Gastroesophageal sphincter (tissue), 4 donors: ENCODE measurements at regions not wholly inside any gene's neighbourhood (a gene's known extent, or its start where the extent isn't known, plus 50 kb on each side); places are given as distances from the start of the nearest gene placed in this dataset.

Source experiments
- ATAC-seq: fragments of 150-250 bp; one replicate; pipeline ENCODE4 v1.9.1; 2016; ENCODE audit warnings: mild to moderate bottlenecking, moderate library complexity
- H3K27ac ChIP-seq, 4 donors: fragments of 200-600 bp; sonication (generic) in 3 of 4; 1 replicate in 3 of 4; 2 replicates in 1 of 4; pipeline ENCODE4 v1.5.1; 2016 to 2019
- H3K27me3 ChIP-seq: fragments of 200-600 bp; sonication (generic); one replicate; pipeline ENCODE4 v1.5.1; 2019
- H3K36me3 ChIP-seq, 2 donors: fragments of 200-600 bp; sonication (generic); one replicate each; pipeline ENCODE4 v1.5.1; 2019; ENCODE audit warnings: control low read depth in 1 of 2
- H3K4me1 ChIP-seq, 3 donors: fragments of 200-600 bp; sonication (generic); 1 replicate in 2 of 3; 2 replicates in 1 of 3; pipeline ENCODE4 v1.5.1; 2016 to 2019; ENCODE audit warnings: control low read depth in 2 of 3
- H3K4me3 ChIP-seq, 2 donors: fragments of 200-600 bp; sonication (generic); one replicate each; pipeline ENCODE4 v1.5.1; 2019; ENCODE audit warnings: mild to moderate bottlenecking in 1 of 2, moderate library complexity in 1 of 2
- H3K9me3 ChIP-seq, 3 donors: fragments of 200-600 bp; sonication (generic); one replicate each; pipeline ENCODE4 v1.5.1; 2017 to 2019; ENCODE audit warnings: control low read depth in 2 of 3
- CTCF ChIP-seq, 4 experiments: fragments of 200-600 bp in 2 of 4; fragments of 450-650 bp in 2 of 4; sonication (generic) in 1 of 4; IDR thresholded peaks; one replicate each; pipeline ENCODE4 v1.5.1; 2017 to 2019; ENCODE audit warnings: antibody characterized with exemption in 4 of 4, mild to moderate bottlenecking in 2 of 4, moderate library complexity in 2 of 4
- EP300 ChIP-seq: sonication (generic); formaldehyde crosslinking; IDR thresholded peaks from one replicate; pipeline ENCODE4 v1.6.1; 2017; ENCODE audit warnings: antibody characterized with exemption, mild to moderate bottlenecking
- POLR2A ChIP-seq, 2 donors: fragments of 450-650 bp; IDR thresholded peaks; one replicate each; pipeline ENCODE4 v1.6.1; 2017; ENCODE audit warnings: antibody characterized with exemption in 2 of 2, mild to moderate bottlenecking in 2 of 2, moderate library complexity in 1 of 2
- POLR2AphosphoS5 ChIP-seq: sonication (generic); formaldehyde crosslinking; IDR thresholded peaks from one replicate; pipeline ENCODE4 v1.6.1; 2017; ENCODE audit warnings: antibody characterized with exemption
- WGBS, 2 donors: methylation state at CpG; one replicate each; pipeline ENCODE4 v1.1.5; 2018; ENCODE audit warnings: low coverage in 1 of 2; 5-methylcytosine and 5-hydroxymethylcytosine counted together

DNA sequence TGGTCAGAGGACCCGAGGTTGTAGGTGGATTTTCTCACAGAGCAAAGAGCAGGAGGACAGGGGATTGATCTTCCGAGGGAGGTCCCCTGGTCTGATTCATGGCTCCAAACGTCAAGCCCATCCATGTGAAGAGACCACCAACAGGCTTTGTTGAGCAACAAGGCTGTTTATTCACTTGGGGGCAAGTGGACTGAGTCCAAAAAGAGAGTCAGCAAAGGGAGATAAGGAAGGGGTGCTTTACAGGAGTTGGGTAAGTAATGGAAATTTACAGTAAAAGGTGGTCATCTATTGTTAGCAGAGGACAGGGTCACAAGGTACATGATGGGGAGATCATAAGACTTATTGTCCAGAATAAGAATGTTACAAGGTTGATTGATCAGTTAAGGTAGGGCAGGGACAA lies 2285.8 kb downstream of the TP53TG3F start:
- ATAC-seq, result no peak
- TF ChIP-seq POLR2A (IDR thresholded peaks at IDR 0.05) (no peak), POLR2AphosphoS5 (no peak), CTCF (IDR thresholded peaks at IDR 0.05) (no peak), EP300 (no peak)
- Histone ChIP-seq H3K36me3 (no peaks in the 10 kb centered on the region), H3K27me3 (no peaks in the 10 kb centered on the region), H3K27ac (no peak overlapping the region), H3K4me3 (no peak overlapping the region), H3K9me3 (peaks cover 0 to 32% (median 0%) of the 10 kb centered on the region in 3 donors), H3K4me1 (no peaks in the 10 kb centered on the region)
- whole genome bisulfite sequencing, 2 donors, result 43 to 45% methylated on average over 3 of the region's 3 CpGs

GRCh38 chr16:35745821-35746248 lies 2286.4 kb downstream of the TP53TG3F start:
- no peak for ATAC-seq
- Histone ChIP-seq H3K4me3 (no peak overlapping the region), H3K4me1 (no peaks in the 10 kb centered on the region), H3K9me3 (peaks cover 0 to 38% (median 0%) of the 10 kb centered on the region in 3 donors), H3K36me3 (no peaks in the 10 kb centered on the region), H3K27me3 (no peaks in the 10 kb centered on the region), H3K27ac (no peak overlapping the region)
- 87 to 97% methylated on average over 3 to 6 of the region's 9 CpGs for WGBS, 2 donors
- TF ChIP-seq EP300 (no peak), CTCF (IDR thresholded peaks at IDR 0.05) (no peak), POLR2AphosphoS5 (no peak), POLR2A (IDR thresholded peaks at IDR 0.05) (no peak)

DNA sequence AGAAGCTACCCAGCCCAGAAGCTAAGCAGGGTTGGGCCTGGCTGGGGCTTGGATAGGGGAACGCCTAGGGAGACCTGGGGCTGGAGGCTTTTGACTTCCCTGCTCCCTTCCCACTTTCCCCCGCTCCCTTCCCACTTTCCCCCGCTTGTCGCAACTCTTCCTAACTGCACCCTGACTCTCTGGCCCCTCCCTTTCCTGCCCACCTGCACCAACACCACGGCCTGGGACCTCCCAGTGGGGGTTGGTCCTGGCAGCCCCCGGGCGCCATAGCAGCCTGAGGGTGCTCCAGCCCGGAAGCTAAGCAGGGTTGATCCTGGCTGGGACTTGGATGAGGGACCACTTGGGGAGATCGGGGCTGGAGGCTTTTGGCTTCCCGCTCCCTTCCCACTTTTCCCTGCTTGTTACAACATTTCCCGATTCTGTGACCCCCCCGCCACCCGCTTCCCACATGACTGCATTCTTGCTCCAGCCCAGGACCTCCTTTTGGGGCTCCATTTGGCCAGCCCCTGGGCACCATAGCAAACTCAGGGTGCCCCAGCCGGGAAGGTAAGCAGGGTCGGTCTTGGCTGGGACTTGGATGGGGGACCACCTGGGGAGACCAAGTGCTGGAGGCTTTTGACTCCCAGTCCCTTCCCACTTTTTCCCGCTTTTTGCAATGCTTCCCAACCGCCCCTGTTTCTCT lies 2287.0 kb downstream of the TP53TG3F start:
- Histone ChIP-seq H3K36me3 (no peaks in the 10 kb centered on the region), H3K4me3 (no peak overlapping the region), H3K9me3 (peaks cover 0 to 35% (median 0%) of the 10 kb centered on the region in 3 donors), H3K4me1 (no peaks in the 10 kb centered on the region), H3K27ac (no peak overlapping the region), H3K27me3 (no peaks in the 10 kb centered on the region)
- WGBS, 2 donors, result 70% methylated on average over 8 of the region's 17 CpGs; no CpG with 5 or more reads in 1 of the 2 donors
- no peak for ATAC-seq
- no peak for TF ChIP-seq POLR2AphosphoS5
- no peak for TF ChIP-seq CTCF (IDR thresholded peaks at IDR 0.05)
- TF ChIP-seq POLR2A (IDR thresholded peaks at IDR 0.05), result no peak
- TF ChIP-seq EP300, result no peak

DNA sequence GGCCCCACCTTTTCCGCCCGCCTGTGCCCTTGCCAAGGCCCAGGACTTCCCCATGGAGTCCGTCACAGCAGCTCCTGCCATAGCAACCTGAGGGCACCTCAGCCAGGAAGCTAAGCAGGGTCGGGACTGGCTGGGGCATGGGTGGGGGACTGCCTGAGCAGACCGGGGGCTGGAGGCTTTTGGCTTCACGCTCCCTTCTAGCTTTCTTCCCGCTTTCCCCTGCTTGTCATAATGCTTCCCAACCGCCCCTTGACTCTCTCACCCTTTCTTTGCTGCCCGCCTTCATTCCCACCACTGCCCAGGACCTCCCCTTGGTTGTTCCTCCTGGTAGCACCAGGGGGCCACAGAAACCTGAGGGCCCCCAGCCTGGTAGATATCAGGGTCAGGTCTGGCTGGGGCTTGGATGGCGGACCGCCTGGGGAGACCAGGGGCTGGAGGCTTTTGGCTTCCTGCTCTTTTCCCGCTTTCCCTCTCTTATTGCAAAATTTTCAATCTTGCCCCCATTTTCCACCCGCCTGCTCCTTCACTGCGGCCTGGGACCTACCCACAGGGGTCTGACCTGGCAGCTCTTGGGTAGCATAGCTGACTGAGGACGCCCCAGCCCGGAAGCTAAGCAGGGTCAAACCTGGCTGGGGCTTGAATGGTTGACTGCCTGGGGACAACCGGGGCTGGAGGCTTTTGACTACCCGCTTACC lies 2287.7 kb downstream of the TP53TG3F start:
- Histone ChIP-seq H3K27ac (no peak overlapping the region), H3K27me3 (no peaks in the 10 kb centered on the region), H3K36me3 (no peaks in the 10 kb centered on the region), H3K9me3 (peaks cover 0 to 31% (median 0%) of the 10 kb centered on the region in 3 donors), H3K4me1 (no peaks in the 10 kb centered on the region), H3K4me3 (no peak overlapping the region)
- WGBS, 2 donors, result 84% methylated on average over 12 of the region's 18 CpGs; no CpG with 5 or more reads in 1 of the 2 donors
- no peak for TF ChIP-seq POLR2AphosphoS5
- TF ChIP-seq EP300, result no peak
- no peak for TF ChIP-seq CTCF (IDR thresholded peaks at IDR 0.05)
- TF ChIP-seq POLR2A (IDR thresholded peaks at IDR 0.05), result no peak
- ATAC-seq, result no peak
